IPS DF 6.9 (cell line): ENCODE measurements at regions not wholly inside any gene's neighbourhood (a gene's known extent, or its start where the extent isn't known, plus 50 kb on each side); places are given as distances from the start of the nearest gene placed in this dataset.
"Not testable (repeated sequence)": the region's sequence is repeated elsewhere in the genome, so short reads cannot be mapped to it uniquely, and the experiment has no call there.

ENCODE experiments used
- DNase-seq: peaks from one replicate; pipeline ENCODE4 v3.0.0-alpha.2; 2013; ENCODE audit warnings: low read depth, low spot score
- H3K27ac ChIP-seq: one replicate; pipeline ENCODE4 v1.5.1; 2013; ENCODE audit warnings: low read length, control low read depth
- H3K27me3 ChIP-seq: 2 replicates; pipeline ENCODE4 v1.6.1; 2013; ENCODE audit warnings: mild to moderate bottlenecking, low read length; ENCODE audit not compliant: control insufficient read depth, insufficient read depth
- H3K36me3 ChIP-seq: 2 replicates; pipeline ENCODE4 v1.6.1; 2013; ENCODE audit warnings: low read length; ENCODE audit not compliant: control insufficient read depth, insufficient read depth
- H3K4me1 ChIP-seq: 2 replicates; pipeline ENCODE4 v1.6.1; 2013; ENCODE audit warnings: low read length; ENCODE audit not compliant: control insufficient read depth, insufficient read depth
- H3K4me3 ChIP-seq: 2 replicates; pipeline ENCODE4 v1.5.1; 2013; ENCODE audit warnings: mild to moderate bottlenecking, low read length
- H3K9me3 ChIP-seq: 2 replicates; pipeline ENCODE4 v1.6.1; 2013; ENCODE audit warnings: low read length, inconsistent platforms; ENCODE audit not compliant: control insufficient read depth, insufficient read depth
- WGBS: extraction: QIAGEN DNeasy Blood & Tissue Kit; methylation state at CpG from one replicate; pipeline ENCODE4 v1.1.7; 2013; ENCODE audit warnings: mixed read lengths, missing lambda C conversion rate; ENCODE audit not compliant: insufficient read length, insufficient coverage; 5-methylcytosine and 5-hydroxymethylcytosine counted together

- H3K9me3 ChIP-seq, H3K4me3 ChIP-seq, DNase-seq, H3K27ac ChIP-seq, H3K27me3 ChIP-seq, H3K4me1 ChIP-seq, H3K36me3 ChIP-seq: not testable (repeated sequence)
- WGBS: no CpG with 5 or more reads among the region's 9 CpGs
These were observed 162.0 kb upstream of the FRG2C start for GRCh38 chr3:75502171-75502570.

DNA sequence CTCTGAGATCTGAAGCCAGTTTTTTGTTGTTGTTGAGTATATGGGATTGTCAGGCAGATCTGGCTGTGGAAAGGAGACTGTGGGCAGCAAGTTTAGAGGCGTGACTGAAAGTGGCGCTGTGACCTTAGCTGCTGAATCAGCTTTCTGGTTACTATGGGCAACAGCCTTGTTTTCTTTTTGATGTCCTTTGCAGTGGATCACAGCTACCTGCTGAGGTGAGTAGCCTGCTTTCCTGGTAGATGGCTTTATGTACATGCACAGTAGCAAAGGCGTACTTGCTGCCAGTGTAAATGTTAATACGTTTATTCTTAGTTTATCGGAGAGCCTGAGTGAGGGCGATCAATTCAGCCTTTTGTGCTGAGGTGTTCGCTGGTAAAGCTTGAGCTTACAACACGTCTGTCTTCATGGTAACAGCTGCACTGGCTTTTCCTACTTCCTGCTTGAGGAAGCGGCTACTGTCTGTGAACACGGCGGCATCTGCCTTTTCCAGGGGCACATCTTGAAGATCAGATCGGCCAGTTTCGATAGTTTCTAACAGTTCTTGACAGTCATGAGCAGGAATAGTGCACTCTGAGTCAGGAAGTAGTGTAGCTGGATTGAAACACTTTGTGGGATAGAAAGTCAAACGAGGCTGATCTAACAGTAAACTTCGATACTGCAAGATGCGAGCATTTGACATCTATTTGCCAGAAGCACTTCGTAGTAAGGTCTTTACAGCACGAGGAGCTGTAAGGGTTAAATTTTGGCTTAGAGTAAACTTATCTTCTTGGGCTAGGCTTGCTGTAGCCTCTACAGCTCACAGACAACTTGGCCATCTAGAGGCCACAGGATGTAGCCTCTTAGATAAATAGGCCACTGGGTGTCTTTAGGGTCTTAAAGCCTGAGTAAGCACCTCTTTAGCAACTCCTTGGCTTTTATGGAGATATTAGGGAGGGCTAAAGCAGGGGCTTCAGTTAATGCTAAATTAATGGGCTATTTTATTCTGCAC lies 161.1 kb upstream of the FRG2C start:
- not testable (repeated sequence) for H3K27me3 ChIP-seq, H3K9me3 ChIP-seq, H3K27ac ChIP-seq, H3K36me3 ChIP-seq, H3K4me3 ChIP-seq, H3K4me1 ChIP-seq
- peak; percentile 16 for DNase-seq
- WGBS: no CpG with 5 or more reads among the region's 18 CpGs

GRCh38 chr3:75506603-75507002 lies 157.5 kb upstream of the FRG2C start:
- Histone ChIP-seq H3K36me3 (no peaks in the 10 kb centered on the region), H3K9me3 (no peaks in the 10 kb centered on the region), H3K27ac (no peak overlapping the region), H3K4me3 (no peak overlapping the region), H3K4me1 (no peaks in the 10 kb centered on the region; the same call in 1 of the 2 replicates), H3K27me3 (no peaks in the 10 kb centered on the region)
- DNase-seq: no peak
- no CpG with 5 or more reads among the region's 21 CpGs for WGBS

DNA sequence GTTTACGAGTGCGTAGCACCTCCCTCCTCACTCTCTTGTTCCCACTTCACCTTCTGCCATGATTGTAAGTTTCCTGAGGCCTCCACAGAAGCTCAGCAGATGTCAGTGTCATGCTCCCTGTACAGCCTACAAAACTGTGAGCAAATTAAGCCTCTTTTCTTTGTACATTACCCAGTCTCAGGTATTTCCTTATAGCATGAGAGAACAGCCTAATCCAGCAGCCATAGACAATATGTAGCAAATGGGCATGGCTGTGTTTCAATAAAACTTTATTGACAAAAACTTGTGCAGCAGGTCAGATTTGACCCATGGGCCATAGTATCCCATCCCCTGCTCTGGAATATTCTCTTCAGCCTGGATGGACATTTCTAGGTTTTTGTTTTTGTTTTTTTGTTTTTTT lies 156.2 kb upstream of the FRG2C start:
- not testable (repeated sequence) for DNase-seq, H3K9me3 ChIP-seq, H3K36me3 ChIP-seq, H3K4me1 ChIP-seq, H3K4me3 ChIP-seq, H3K27ac ChIP-seq, H3K27me3 ChIP-seq
- WGBS: no CpG with 5 or more reads among the region's 2 CpGs

- not testable (repeated sequence) for H3K9me3 ChIP-seq, H3K27ac ChIP-seq, H3K36me3 ChIP-seq, H3K27me3 ChIP-seq, H3K4me1 ChIP-seq, H3K4me3 ChIP-seq, DNase-seq
These were observed 136.5 kb upstream of the FRG2C start for GRCh38 chr3:75527657-75528056.

- peak; percentile 48 for DNase-seq
These were observed 112.0 kb upstream of the FRG2C start for GRCh38 chr3:75552095-75552494.

DNA sequence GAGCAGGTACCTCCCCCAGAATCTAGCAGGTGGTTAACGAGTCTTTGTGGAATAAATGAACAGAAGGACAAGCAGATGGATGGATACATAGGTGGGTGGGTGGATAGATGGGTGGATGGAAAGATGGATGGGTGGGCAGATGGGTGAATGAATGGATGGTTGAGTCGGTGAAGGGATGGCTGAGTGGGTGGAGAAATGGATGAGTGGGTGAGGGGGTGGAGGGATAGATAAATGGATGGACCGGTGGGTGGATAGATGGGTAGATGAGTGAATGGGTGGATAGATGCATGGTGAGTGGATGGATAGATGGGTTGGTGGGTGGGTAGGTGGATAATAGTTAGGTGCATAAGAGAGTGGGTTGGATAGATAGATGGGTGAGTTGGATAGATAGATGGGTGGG lies 99.7 kb upstream of the FRG2C start:
- not testable (repeated sequence) for H3K4me1 ChIP-seq, H3K27ac ChIP-seq, DNase-seq, H3K36me3 ChIP-seq, H3K4me3 ChIP-seq, H3K27me3 ChIP-seq, H3K9me3 ChIP-seq
- no CpG with 5 or more reads among the region's 3 CpGs for WGBS

More at GRCh38 chr3:75552095-75552494, 112.0 kb upstream of the FRG2C start:
- not testable (repeated sequence) for H3K4me1 ChIP-seq, H3K4me3 ChIP-seq, H3K9me3 ChIP-seq, H3K27ac ChIP-seq, H3K27me3 ChIP-seq, H3K36me3 ChIP-seq
- no CpG with 5 or more reads among the region's 11 CpGs for WGBS

DNA sequence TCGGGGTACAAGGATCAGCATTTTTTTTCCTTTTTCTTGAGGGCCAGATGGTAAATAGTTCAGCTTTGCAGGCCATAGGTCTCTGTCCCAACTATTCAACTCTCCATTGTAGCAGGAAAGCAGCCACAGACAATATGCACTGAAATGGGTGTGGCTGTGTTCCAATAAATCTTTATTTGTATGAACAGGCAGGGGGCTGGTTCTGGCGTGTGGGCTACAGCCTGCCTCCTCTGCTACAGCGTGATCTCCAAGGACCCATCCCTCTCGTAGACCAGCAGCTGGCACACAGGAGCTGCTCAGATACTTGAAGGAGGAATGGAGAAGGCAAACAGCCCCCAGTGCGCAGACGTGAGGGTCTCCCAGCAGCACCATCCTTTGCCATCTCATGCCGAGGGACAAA lies 91.8 kb upstream of the FRG2C start:
- not testable (repeated sequence) for DNase-seq, H3K27ac ChIP-seq
- WGBS: no CpG with 5 or more reads among the region's 7 CpGs

GRCh38 chr3:75579091-75579490 lies 85.0 kb upstream of the FRG2C start:
- no CpG with 5 or more reads among the region's 10 CpGs for WGBS
- not testable (repeated sequence) for H3K4me3 ChIP-seq, H3K4me1 ChIP-seq, H3K9me3 ChIP-seq, H3K36me3 ChIP-seq, H3K27ac ChIP-seq, DNase-seq
- peaks cover 13% of the 10 kb centered on the region; the same call in 1 of the 2 replicates for H3K27me3 ChIP-seq

More for the DNA sequence above, 91.8 kb upstream of the FRG2C start:
- not testable (repeated sequence) for H3K9me3 ChIP-seq, H3K4me1 ChIP-seq, H3K36me3 ChIP-seq, H3K4me3 ChIP-seq, H3K27me3 ChIP-seq

- WGBS: no CpG with 5 or more reads among the region's 27 CpGs
- H3K9me3 ChIP-seq, H3K27ac ChIP-seq, DNase-seq, H3K36me3 ChIP-seq, H3K4me1 ChIP-seq: not testable (repeated sequence)
- peak overlapping the region; percentile 53; the same call in 1 of the 2 replicates for H3K4me3 ChIP-seq
- H3K27me3 ChIP-seq: peaks cover 13% of the 10 kb centered on the region; the same call in 1 of the 2 replicates
These were observed 84.6 kb upstream of the FRG2C start for GRCh38 chr3:75579536-75579935.
